ENCODE measurements at regions not wholly inside any gene's neighbourhood (a gene's known extent, or its start where the extent isn't known, plus 50 kb on each side); places are given as distances from the start of the nearest gene placed in this dataset.

GRCh38 chr3:30268288-30268687, 338.1 kb upstream of the TGFBR2 start:
- DNase-seq (ENCODE audit: low spot score): no peak
- peaks cover 2% of the 10 kb centered on the region for H3K36me3 Mint-ChIP-seq (ENCODE audit: low read depth)
- H3K27me3 Mint-ChIP-seq (ENCODE audit: low read depth): no peaks in the 10 kb centered on the region

GRCh38 chr3:30269751-30270445, 336.5 kb upstream of the TGFBR2 start:
- DNase-seq (ENCODE audit: low spot score): no peak
- Mint-ChIP-seq H3K4me3 (ENCODE audit: unreplicated experiment) (no peak overlapping the region), H3K27me3 (ENCODE audit: low read depth) (no peaks in the 10 kb centered on the region), H3K36me3 (ENCODE audit: low read depth) (no peaks in the 10 kb centered on the region), H3K27ac (ENCODE audit: unreplicated experiment) (no peak overlapping the region), H3K9me3 (ENCODE audit: low read depth) (peaks cover 7% of the 10 kb centered on the region), H3K4me1 (ENCODE audit: low read depth) (peaks cover 14% of the 10 kb centered on the region)
- TF ChIP-seq CTCF (IDR thresholded peaks at IDR 0.05): no peak

More at GRCh38 chr3:30268288-30268687, 338.1 kb upstream of the TGFBR2 start:
- H3K27ac Mint-ChIP-seq (ENCODE audit: unreplicated experiment): no peak overlapping the region
- no peak for TF ChIP-seq CTCF (IDR thresholded peaks at IDR 0.05)
- peaks cover 13% of the 10 kb centered on the region for H3K9me3 Mint-ChIP-seq (ENCODE audit: low read depth)
- peaks cover 9% of the 10 kb centered on the region for H3K4me1 Mint-ChIP-seq (ENCODE audit: low read depth)
- no peak overlapping the region for H3K4me3 Mint-ChIP-seq (ENCODE audit: unreplicated experiment)

GRCh38 chr3:30271781-30272180, 334.6 kb upstream of the TGFBR2 start:
- Mint-ChIP-seq H3K4me3 (ENCODE audit: unreplicated experiment) (no peak overlapping the region), H3K9me3 (ENCODE audit: low read depth) (no peaks in the 10 kb centered on the region), H3K4me1 (ENCODE audit: low read depth) (peaks cover 26% of the 10 kb centered on the region), H3K27me3 (ENCODE audit: low read depth) (no peaks in the 10 kb centered on the region), H3K36me3 (ENCODE audit: low read depth) (no peaks in the 10 kb centered on the region), H3K27ac (ENCODE audit: unreplicated experiment) (no peak overlapping the region)
- no peak for TF ChIP-seq CTCF (IDR thresholded peaks at IDR 0.05)
- no peak for DNase-seq (ENCODE audit: low spot score)

GRCh38 chr3:30273304-30274072, 332.9 kb upstream of the TGFBR2 start:
- H3K36me3 Mint-ChIP-seq (ENCODE audit: low read depth): no peaks in the 10 kb centered on the region
- H3K9me3 Mint-ChIP-seq (ENCODE audit: low read depth): no peaks in the 10 kb centered on the region
- no peak overlapping the region for H3K27ac Mint-ChIP-seq (ENCODE audit: unreplicated experiment)
- no peak for DNase-seq (ENCODE audit: low spot score)
- peaks cover 26% of the 10 kb centered on the region for H3K4me1 Mint-ChIP-seq (ENCODE audit: low read depth)
- no peak overlapping the region for H3K4me3 Mint-ChIP-seq (ENCODE audit: unreplicated experiment)
- peak; percentile 10 for TF ChIP-seq CTCF (IDR thresholded peaks at IDR 0.05)
- no peaks in the 10 kb centered on the region for H3K27me3 Mint-ChIP-seq (ENCODE audit: low read depth)

- no peak for TF ChIP-seq CTCF (IDR thresholded peaks at IDR 0.05)
- Mint-ChIP-seq H3K9me3 (ENCODE audit: low read depth) (no peaks in the 10 kb centered on the region), H3K4me1 (ENCODE audit: low read depth) (peaks cover 33% of the 10 kb centered on the region), H3K36me3 (ENCODE audit: low read depth) (no peaks in the 10 kb centered on the region), H3K27me3 (ENCODE audit: low read depth) (no peaks in the 10 kb centered on the region), H3K4me3 (ENCODE audit: unreplicated experiment) (no peak overlapping the region), H3K27ac (ENCODE audit: unreplicated experiment) (no peak overlapping the region)
- no peak for DNase-seq (ENCODE audit: low spot score)
Observed at GRCh38 chr3:30277494-30277893, 328.9 kb upstream of the TGFBR2 start.
